ENCODE measurements at regions not wholly inside any gene's neighbourhood (a gene's known extent, or its start where the extent isn't known, plus 50 kb on each side); places are given as distances from the start of the nearest gene placed in this dataset.
"Not testable (repeated sequence)": the region's sequence is repeated elsewhere in the genome, so short reads cannot be mapped to it uniquely, and the experiment has no call there.

DNA sequence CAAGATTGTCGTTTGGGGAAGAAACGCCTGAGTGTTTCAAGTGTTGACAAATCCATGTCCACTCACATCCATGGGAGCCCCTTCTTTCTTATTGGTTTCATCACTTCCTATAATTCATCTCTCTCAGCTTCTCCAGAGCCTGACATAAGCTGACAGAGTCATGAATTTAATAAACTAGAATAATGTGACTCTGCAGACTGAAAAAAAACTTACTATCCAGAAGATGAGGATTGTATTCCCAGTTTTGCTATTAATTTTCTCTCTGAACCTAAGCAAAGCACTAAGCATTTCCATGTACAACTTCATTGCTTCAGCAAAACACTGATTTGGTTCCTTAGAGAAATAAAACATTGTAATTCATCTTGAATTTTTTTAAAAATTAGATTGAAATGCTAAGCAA, 691.8 kb downstream of the MTRR start:
- DNase-seq (ENCODE audit: low read depth in 2 of 2): no peak

DNA sequence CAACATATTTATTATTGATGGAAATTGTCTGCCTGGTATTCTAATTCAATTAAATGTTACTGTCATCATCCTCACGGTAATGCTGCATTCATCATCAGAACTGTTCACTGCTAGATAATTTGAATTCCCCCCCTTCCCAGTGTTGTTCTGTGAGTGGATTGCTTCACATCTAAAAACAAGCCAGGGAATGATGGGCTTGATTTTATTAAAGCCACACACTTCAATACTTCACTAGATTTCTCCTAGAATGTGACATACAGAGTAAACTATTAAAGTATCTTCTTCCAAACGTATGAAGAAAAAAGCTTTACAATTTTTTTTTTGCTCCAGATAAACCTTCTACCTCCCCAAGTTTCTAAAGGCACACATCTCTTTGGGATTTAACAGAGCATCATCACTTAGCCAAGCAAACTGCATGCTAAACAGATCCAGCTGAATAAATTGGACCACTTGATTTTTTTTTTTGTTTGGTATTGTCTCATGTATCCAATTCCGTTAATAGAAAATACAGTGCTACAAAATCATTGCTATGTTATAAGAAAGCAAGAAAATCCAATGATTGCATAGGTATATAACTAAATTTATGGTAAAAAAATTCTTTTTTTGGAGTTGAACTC, 692.4 kb downstream of the MTRR start:
- DNase-seq (ENCODE audit: low read depth in 2 of 2): no peak

DNA sequence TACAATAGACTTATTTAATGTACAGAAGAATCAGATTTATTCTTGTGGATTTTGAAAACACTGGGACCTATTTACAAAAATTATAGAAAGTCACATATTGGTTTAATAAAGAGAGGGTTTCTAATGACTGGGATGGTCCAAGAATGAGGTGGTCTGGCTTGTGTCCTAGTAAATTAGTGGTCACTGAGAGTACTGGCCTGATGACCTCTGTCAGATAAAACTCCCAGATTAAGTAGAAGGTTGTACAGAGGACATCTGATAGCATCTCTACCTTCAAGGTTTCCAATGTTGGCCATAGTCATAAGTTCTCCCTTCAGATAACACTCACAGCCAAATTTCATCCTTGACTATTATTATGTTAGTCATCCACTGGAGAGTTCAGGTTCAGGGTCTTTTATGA, 692.9 kb downstream of the MTRR start:
- DNase-seq (ENCODE audit: low read depth in 2 of 2): no peak

DNA sequence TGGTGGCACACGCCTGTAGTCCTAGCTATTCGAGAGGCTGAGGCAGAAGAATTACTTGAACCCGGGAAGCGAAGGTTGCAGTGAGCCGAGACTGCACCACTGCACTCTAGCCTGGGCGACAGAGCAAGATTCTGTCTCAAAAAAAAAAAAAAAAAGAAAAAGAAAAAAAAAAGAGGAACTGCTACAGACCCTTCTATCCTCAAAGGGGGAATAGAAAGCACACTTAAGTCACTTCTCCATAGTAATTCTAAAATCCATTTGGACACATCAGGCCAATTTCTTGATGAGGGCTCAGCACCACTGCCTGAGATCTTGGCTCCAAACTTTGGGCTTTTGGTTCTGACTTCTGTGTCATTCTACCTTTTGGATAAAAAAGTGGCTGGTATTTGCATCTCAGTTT, 694.6 kb downstream of the MTRR start:
- not testable (repeated sequence) for DNase-seq (ENCODE audit: low read depth in 2 of 2)

DNA sequence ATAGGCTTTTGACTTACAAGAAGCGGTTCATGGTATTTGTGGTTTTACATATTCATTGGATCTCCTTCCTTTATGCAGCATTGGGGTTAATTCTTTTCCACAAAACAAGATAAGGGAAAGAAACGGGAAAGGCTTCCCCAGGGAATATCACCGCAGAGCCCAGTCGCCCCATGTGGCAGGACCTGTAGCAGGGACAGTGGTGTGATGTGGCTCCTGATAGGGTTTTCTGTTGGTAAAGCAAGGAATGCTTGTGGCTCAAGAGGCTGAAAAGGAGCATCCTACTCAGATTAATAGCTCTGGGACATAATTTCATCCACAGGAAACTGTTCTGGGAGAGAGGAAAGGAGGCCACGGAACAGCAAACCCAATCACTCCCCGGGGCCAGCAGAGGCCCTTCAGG, 699.9 kb downstream of the MTRR start:
- DNase-seq (ENCODE audit: low read depth in 2 of 2): no peak

DNA sequence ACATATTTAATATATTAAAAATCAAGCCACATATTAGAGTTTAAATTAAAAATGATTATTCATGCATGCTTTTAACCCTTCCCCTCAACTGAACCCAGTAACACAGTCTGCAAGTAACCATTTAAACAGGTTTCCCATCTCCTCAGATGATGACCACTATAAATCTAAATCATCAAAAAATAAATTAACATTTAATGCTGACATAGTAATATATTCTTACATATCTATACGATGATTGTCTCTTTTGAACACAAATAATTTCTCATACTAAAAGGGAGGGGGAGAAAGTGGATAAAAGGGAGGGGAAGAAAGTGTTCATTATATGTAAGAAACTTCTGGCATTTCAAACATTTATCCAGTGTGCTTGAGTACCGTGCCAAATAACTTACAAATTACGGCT, 701.6 kb downstream of the MTRR start:
- DNase-seq (ENCODE audit: low read depth in 2 of 2): no peak

DNA sequence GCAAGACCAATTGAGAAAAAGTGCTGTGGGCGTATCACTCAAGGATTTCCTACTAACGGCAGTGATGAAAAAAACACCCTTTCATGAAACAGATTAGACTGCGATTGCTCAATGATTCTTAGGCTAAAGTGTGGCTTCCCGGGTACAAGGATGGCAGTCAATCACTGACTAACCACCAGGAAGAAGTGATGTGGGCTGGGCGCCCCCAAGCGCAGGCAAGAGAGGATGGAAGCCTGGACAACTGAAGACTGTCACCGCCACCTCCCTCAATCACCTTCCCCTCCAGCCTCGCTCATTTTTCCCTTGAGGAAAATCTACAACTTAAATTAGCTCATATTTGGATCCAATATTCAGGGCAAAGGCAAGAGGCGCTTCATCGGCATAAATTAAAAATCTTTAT, 707.2 kb downstream of the MTRR start:
- no peak for DNase-seq (ENCODE audit: low read depth in 2 of 2)

DNA sequence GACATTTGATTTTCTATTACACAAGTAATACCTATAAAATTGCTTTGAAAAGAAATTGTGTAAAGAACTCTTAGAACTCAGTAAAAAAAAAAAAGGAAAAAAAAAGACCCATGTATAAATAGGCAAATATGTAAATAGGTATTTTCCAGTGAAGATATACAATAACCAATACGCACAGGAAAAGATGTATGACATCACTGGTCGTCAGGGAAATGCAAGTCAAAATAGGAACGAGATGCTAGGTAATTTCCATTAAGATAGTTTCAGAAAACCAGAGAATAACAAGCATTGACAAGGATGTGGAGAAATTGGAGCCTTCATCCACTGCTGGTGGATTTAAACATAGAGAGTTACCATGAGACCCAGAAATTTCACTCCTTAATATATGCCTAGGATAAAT, 708.8 kb downstream of the MTRR start:
- DNase-seq (ENCODE audit: low read depth in 2 of 2): no peak

DNA sequence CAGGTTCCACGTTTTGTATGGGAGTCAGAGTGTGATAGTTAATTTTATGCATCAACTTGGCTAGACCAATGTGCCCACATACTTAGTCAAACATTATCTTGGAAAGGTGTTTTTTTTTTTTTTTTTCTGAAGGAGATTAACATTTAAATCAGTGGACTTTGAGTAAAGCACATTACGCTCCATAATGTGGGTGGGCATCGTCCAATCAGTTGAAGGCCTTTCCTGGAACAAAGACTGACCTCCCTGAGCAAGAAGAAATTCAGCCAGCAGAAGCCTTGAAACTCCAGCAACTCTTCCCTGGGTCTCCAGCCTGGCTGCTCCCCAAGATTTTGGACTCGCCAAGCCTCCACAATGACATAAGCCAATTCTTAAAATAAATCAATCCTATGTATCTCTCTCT, 711.4 kb downstream of the MTRR start:
- DNase-seq (ENCODE audit: low read depth in 2 of 2): no peak

DNA sequence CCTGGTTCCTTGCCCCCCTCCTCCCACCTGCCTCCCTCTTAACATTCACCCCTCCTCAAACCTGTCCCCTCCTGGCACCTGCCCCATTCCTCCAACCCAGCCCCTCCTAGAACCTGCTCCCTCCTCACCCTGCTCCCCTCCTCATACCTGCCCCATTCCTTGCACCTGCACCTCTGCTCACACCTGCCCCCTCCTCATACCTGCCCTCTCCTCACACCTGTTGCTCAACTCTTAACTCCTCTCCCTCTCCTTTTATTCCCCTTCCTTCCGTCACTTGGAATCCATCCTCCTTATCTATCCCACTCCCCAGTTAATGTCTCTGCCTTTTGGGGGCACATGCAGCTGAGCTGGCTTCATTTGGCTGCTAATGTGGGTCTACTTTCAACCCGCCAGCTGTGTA, 712.1 kb downstream of the MTRR start:
- DNase-seq (ENCODE audit: low read depth in 2 of 2): no peak

DNA sequence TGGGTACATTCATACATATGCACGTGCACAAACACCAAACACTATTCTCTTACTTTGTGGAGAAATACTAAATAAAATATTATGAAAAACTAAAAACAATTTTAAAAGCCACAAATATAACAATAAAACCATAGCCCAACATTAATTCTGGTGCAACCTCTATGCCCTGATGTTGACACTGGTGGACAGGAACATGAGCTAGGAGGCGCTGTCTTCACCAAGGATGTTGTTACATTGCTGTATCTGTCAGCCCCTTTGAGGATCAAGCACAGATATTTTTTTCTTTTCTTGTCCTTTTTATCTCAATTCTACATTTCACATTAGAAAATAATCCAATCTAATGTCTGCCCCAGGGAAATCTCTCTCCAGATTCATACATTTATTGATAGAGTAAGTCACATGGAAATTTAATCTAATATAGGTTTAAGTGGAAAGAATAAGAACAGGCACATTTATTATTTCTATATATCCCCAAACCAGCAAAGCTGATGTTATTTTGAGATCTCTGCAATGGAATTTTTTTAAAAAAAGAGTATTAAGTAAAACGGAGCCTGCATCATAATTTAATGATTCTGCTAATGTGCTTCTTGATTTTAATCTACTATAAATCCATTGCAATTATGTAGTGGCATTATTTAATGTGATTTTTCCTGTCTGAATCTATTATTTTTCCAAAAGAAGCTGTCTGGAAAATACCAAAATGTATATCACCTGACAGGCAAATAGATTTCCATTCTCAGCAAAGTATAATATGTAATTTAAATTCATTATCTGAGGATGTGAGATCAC, 716.5 kb downstream of the MTRR start:
- DNase-seq (ENCODE audit: low read depth in 2 of 2): no peak

DNA sequence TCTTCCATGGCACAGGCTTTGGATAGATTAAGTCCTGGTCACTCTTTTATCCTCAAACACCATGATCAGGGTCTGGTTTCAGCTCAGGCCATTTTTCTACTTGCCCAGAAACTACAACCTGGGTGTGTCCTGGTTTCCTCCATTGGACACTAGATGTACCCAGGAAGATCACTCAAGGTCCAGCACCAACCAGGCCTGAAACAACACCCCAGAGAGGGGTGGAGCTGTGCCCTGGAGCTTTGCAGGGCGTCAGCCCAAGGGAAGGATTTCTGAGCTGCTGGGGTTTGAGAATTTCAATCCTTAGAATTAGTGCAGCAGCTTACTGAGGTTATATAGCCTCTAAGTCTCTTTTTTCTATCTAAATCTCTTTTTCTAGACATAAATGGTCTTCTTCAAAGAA, 722.0 kb downstream of the MTRR start:
- DNase-seq (ENCODE audit: low read depth in 2 of 2): no peak

DNA sequence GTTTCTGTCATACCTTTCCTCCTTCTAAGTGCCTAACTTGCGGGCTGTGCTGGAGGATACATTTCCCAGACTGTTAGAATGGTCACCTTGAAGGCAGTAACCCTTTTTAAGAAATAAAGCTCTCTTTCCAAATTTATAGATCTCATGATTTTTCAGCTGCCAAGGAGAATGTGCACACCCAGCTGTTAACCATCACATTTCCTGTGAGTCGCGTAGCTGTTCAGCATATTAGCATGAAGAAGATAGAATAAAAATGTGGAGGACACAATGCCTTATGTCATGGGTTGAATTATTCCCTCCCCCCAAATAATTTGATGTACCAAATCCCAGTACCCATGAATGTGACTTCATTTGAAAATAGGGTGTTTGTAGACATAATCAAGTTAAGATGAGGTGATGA, 729.4 kb downstream of the MTRR start:
- no peak for DNase-seq (ENCODE audit: low read depth in 2 of 2)

DNA sequence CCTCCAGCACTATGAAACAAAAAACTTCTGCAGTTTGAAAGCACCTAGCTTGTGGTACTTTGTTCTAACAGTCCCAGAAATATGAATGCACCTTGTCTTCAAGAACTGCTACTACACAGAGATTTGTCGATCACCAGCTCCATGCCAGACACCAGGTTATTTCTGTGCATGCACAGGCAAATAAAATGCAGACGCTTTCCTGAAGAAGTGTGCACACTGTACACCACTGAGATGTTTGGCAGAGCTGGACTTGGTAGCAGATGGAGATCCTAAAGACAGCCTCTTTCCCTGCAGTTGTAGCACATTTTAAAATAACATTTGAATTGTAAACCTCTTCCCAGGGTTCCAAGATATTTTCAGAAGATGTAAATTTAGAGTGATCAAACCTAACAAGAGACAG, 730.0 kb downstream of the MTRR start:
- DNase-seq (ENCODE audit: low read depth in 2 of 2): no peak

DNA sequence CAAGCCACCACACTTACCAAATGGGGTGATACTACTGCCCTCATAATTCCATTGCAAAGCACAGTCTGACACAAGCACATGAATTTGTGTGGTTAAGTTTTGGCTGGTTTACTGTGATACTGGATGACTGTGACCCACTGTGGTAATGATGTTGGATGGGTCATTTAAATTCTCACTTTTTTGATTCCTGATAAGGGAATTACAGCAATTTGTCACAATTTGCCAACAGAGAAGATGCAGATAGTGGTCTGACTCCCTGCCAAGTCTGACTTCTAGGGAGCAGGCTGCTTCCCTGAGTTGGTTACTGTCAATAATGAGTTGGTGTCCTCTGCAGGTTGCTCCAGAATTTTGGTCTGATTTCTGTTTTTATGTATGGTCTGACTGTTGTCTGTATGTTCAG, 731.9 kb downstream of the MTRR start:
- no peak for DNase-seq (ENCODE audit: low read depth in 2 of 2)

DNA sequence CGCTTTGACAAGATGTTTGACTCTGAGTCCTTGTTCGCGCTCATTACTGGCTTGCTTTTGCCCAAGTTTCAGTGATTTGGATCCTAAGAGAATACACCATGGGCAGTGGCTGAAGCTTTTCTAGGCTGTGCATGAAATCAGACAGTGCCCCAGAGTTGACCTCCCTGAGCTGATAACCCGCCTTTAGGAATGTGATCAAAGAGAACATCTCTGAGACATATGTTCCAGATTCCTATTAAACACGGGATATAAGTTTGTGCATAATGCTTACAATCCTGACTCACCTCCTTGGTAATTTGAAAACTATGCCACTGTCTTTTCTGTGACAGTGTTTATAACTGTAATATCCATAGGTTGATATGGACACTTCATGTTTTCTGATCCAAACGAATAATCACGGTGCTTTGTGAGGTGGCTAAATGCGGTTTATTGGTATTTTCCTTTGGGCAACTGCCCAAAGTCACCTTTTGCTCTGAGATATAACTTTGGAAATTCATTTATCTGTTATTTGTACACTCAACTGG, 732.9 kb downstream of the MTRR start:
- DNase-seq (ENCODE audit: low read depth in 2 of 2): no peak

DNA sequence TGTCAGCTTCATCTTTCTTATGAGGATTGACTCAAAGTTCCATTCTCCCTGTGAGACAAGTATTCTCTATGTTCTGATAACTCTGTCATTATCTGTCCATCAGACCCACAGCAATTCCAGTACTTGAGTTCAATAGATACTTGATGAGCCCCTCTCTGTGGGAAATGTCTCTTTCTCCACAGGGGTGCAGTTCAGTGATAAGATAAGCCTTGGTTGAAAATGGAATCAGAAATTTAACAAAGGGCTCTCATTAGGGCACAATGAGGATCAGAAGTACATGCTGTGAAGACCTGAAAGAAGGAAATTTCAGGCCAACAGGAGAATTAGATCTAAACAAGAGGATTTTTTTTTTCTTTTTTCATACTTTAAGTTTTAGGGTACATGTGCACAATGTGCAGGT, 737.3 kb downstream of the MTRR start:
- no peak for DNase-seq (ENCODE audit: low read depth in 2 of 2)

DNA sequence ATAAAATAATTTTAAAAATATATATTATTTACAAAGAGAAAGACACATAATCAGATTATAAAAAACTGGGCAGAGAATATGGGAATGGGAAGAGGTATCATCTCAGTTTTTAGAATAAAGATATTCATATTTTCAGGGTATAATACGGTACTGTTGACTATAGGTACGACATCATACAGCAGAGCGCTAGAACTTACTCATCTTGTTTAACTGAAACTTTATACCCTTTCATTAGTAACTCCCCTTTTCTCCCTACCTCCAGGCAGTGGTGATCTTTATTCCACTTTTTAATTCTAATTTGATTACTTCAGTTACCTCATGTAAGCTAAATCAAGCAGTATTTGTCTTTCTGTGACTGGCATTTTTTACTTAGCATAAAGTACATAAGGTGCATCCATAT, 742.1 kb downstream of the MTRR start:
- no peak for DNase-seq (ENCODE audit: low read depth in 2 of 2)

DNA sequence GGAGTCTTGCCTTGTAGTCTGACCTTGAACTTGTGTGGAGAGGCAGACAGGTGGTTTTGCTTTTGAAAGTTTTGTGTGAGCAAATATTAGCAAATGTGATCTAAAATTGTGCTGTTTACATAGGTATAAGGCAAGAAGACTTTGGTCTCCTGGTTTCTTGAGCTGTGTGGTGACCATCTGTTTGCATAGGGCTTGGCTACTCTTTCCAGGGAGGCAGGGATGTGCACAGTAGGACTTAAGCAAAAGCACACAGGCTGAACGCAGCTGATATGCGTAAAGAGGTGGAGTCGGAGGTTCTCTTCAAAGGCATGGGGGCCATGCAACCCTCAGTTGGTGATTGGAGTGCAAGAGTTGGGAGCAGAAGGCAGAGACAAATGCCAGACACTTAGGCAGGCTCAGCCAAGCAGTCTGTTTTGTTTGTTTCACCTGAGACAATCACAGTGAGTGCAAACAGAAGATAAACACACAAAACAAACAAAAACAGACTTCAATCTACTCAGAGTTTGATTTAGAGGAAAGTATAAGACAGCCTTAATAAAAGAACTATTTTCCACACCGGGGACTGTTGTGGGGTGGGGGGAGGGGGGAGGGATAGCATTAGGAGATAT, 744.2 kb downstream of the MTRR start:
- no peak for DNase-seq (ENCODE audit: low read depth in 2 of 2)

DNA sequence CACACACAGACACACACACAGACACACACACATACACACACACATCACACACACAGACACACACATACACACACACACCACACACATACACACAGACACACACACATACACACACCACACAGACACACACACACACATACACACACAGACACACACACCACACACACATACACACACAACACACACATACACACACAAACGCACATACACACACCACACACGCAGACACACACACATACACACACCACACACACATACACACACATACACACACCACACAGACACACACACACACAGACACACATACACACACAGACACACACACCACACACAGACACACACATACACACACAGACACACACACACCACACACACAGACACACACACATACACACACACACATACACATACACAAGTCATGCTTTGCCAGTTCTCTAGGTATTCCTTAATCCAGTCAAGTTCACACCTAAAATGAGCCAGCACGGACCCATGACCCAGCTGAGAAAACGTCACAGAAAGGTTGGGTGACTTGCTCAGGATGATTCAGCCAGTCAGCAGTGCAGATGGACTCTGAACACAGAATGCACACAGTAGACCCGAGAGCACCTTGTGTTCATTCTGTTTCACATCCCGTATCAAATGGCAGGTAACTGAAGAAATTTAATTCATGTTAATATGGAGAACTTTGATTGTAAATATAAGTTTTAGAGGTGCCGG, 746.4 kb downstream of the MTRR start:
- no peak for DNase-seq (ENCODE audit: low read depth in 2 of 2)

DNA sequence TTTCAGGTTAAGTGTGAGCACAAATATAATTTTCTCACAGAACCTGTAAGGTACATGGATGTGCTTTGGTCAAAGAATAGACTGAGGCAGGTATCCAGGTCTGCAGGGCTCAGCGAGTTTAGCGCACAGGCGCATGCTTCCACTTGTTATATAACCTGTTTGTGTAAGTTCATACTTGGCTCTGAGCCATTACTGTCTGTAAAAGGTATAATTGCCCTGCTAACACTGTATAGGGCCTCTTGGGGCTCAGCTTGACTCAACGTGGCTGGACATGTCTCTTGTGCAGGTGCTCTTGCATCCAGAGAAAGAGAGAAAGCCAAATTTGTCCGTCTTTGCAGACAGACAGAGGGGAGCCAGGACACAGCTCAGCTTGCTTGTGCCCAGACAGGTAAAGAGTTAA, 759.6 kb downstream of the MTRR start:
- DNase-seq (ENCODE audit: low read depth in 2 of 2): no peak

DNA sequence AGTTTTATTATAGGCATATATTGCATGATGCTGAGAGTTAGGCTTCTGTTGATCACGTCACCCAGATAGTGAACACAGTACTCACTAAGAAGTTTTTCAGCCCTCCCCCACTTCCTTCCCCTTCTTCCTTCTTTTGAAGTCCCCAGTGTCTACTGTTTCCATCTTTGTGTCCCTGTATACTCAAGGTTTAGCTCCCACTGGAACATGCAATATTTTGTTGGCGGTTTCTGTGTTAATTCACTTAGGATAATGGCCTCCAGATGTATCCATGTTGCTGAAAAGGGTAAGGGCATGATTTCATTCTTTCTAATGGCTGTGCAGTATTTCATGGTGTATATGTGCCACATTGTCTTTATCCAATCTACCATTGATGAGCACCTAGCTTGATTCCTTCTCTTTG, 764.3 kb downstream of the MTRR start:
- no peak for DNase-seq (ENCODE audit: low read depth in 2 of 2)

DNA sequence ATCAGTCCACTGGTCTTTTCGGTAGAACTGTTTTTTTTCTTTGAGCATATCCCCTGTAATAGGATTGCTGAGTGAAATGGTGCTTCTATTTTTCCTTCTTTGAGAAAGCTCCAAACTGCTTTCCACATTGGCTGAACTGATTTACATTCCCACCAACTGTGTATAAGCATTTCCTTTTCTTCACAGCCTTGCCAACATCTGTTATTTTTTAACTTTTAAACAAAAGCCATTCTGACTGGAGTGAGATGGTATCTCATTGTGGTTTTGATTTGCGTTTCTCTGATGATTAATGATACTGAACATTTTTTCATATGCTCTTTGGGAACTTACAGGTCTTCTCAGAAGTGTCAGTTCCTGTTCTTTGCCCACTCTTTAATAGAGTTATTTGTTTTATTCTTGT, 764.7 kb downstream of the MTRR start:
- no peak for DNase-seq (ENCODE audit: low read depth in 2 of 2)
